Thyroid gland (tissue), 4 donors: ENCODE measurements at regions not wholly inside any gene's neighbourhood (a gene's known extent, or its start where the extent isn't known, plus 50 kb on each side); places are given as distances from the start of the nearest gene placed in this dataset.

Experiments used
- DNase-seq, 2 donors: peaks; one replicate each; pipeline ENCODE4 v3.0.0-alpha.2; 2019
- H3K27ac ChIP-seq, 3 donors: fragments of 200-600 bp; sonication (generic); 1 replicate in 2 of 3; 2 replicates in 1 of 3; pipeline ENCODE4 v1.5.1; 2016 to 2019; ENCODE audit warnings: mild to moderate bottlenecking in 1 of 3, moderate library complexity in 1 of 3
- H3K27me3 ChIP-seq: fragments of 200-600 bp; sonication (generic); one replicate; pipeline ENCODE4 v1.5.1; 2019
- H3K36me3 ChIP-seq, 2 donors: fragments of 200-600 bp; sonication (generic); one replicate each; pipeline ENCODE4 v1.5.1; 2016 to 2019
- H3K4me1 ChIP-seq, 2 donors: fragments of 200-600 bp; sonication (generic); one replicate each; pipeline ENCODE4 v1.5.1; 2017 to 2019
- H3K4me3 ChIP-seq, 3 donors: fragments of 200-600 bp; sonication (generic); replicated peaks in 1 of 3; 1 replicate in 2 of 3; 2 replicates in 1 of 3; pipeline ENCODE4 v1.5.1; 2016; ENCODE audit warnings: mild to moderate bottlenecking in 1 of 3
- H3K9me3 ChIP-seq: fragments of 200-600 bp; sonication (generic); one replicate; pipeline ENCODE4 v1.5.1; 2017
- CTCF ChIP-seq, 6 experiments: fragments of 200-600 bp in 3 of 6; fragments of 450-650 bp in 3 of 6; sonication (generic) in 3 of 6; IDR thresholded peaks; one replicate each; pipeline ENCODE4 v1.5.1; 2016 to 2019; ENCODE audit warnings: antibody characterized with exemption in 6 of 6, mild to moderate bottlenecking in 2 of 6, inconsistent platforms in 1 of 6, moderate library complexity in 1 of 6
- POLR2A ChIP-seq, 2 donors: fragments of 450-650 bp; IDR thresholded peaks; one replicate each; pipeline ENCODE4 v1.6.1; 2017; ENCODE audit warnings: antibody characterized with exemption in 2 of 2, mild to moderate bottlenecking in 2 of 2, moderate library complexity in 1 of 2
- WGBS, 2 donors: methylation state at CpG; one replicate each; pipeline ENCODE4 v1.1.5; 2017; 5-methylcytosine and 5-hydroxymethylcytosine counted together
- intact Hi-C: fragments of 100-400 bp; cut with DNase I; formaldehyde crosslinking; loops from one replicate; pipeline ENCODE4 v1.15.1; 2023

GRCh38 chrY:8335299-8335835 is 1001.9 kb upstream of the TSPY4 start:
- intact Hi-C loops, result no loop called here
- no peak for TF ChIP-seq POLR2A (IDR thresholded peaks at IDR 0.05)
- TF ChIP-seq CTCF (IDR thresholded peaks at IDR 0.05), result no peak
- H3K27ac ChIP-seq, result no peak overlapping the region
- no peak for DNase-seq
- no peaks in the 10 kb centered on the region for H3K4me1 ChIP-seq
- no peaks in the 10 kb centered on the region for H3K36me3 ChIP-seq
- no peak overlapping the region for H3K4me3 ChIP-seq
- H3K9me3 ChIP-seq, result no peaks in the 10 kb centered on the region
- H3K27me3 ChIP-seq, result no peaks in the 10 kb centered on the region

GRCh38 chrY:8336112-8336774 is 1001.0 kb upstream of the TSPY4 start:
- 49 to 55% methylated on average over 3 of the region's 3 CpGs for WGBS, 2 donors

GRCh38 chrY:8341000-8341399 is 996.3 kb upstream of the TSPY4 start:
- no peaks in the 10 kb centered on the region for H3K4me1 ChIP-seq
- H3K4me3 ChIP-seq, result no peak overlapping the region
- H3K27me3 ChIP-seq, result no peaks in the 10 kb centered on the region
- H3K27ac ChIP-seq, result no peak overlapping the region
- no peak for DNase-seq
- no peaks in the 10 kb centered on the region for H3K9me3 ChIP-seq
- TF ChIP-seq CTCF (IDR thresholded peaks at IDR 0.05) (no peak), POLR2A (IDR thresholded peaks at IDR 0.05) (no peak)
- WGBS, 2 donors, result 83% methylated on average over 2 of the region's 2 CpGs
- intact Hi-C loops, result no loop called here
- no peaks in the 10 kb centered on the region for H3K36me3 ChIP-seq

More at GRCh38 chrY:8336112-8336774, 1001.0 kb upstream of the TSPY4 start:
- no peak for TF ChIP-seq POLR2A (IDR thresholded peaks at IDR 0.05)
- Histone ChIP-seq H3K4me3 (no peak overlapping the region), H3K27me3 (no peaks in the 10 kb centered on the region), H3K27ac (no peak overlapping the region), H3K9me3 (no peaks in the 10 kb centered on the region), H3K36me3 (no peaks in the 10 kb centered on the region), H3K4me1 (no peaks in the 10 kb centered on the region)
- intact Hi-C loops, result no loop called here
- no peak for DNase-seq

- Histone ChIP-seq H3K9me3 (no peaks in the 10 kb centered on the region), H3K4me3 (no peak overlapping the region), H3K27me3 (no peaks in the 10 kb centered on the region), H3K27ac (no peak overlapping the region), H3K4me1 (no peaks in the 10 kb centered on the region), H3K36me3 (no peaks in the 10 kb centered on the region)
- intact Hi-C loops, result no loop called here
- DNase-seq, result no peak
- no peak for TF ChIP-seq POLR2A (IDR thresholded peaks at IDR 0.05)
- TF ChIP-seq CTCF (IDR thresholded peaks at IDR 0.05), result no peak
- 75 to 91% methylated on average over 2 of the region's 2 CpGs for WGBS, 2 donors
These were observed 995.1 kb upstream of the TSPY4 start for GRCh38 chrY:8342173-8342572.

GRCh38 chrY:8351241-8351640 is 986.0 kb upstream of the TSPY4 start:
- Histone ChIP-seq H3K4me3 (no peak overlapping the region), H3K27me3 (no peaks in the 10 kb centered on the region), H3K36me3 (no peaks in the 10 kb centered on the region), H3K27ac (no peak overlapping the region), H3K9me3 (no peaks in the 10 kb centered on the region), H3K4me1 (no peaks in the 10 kb centered on the region)
- TF ChIP-seq POLR2A (IDR thresholded peaks at IDR 0.05) (no peak), CTCF (IDR thresholded peaks at IDR 0.05) (no peak)
- 45 to 50% methylated on average over 1 of the region's 1 CpG for WGBS, 2 donors
- DNase-seq, result no peak
- intact Hi-C loops, result no loop called here
